ENCODE measurements at regions not wholly inside any gene's neighbourhood (a gene's known extent, or its start where the extent isn't known, plus 50 kb on each side); places are given as distances from the start of the nearest gene placed in this dataset.

DNA sequence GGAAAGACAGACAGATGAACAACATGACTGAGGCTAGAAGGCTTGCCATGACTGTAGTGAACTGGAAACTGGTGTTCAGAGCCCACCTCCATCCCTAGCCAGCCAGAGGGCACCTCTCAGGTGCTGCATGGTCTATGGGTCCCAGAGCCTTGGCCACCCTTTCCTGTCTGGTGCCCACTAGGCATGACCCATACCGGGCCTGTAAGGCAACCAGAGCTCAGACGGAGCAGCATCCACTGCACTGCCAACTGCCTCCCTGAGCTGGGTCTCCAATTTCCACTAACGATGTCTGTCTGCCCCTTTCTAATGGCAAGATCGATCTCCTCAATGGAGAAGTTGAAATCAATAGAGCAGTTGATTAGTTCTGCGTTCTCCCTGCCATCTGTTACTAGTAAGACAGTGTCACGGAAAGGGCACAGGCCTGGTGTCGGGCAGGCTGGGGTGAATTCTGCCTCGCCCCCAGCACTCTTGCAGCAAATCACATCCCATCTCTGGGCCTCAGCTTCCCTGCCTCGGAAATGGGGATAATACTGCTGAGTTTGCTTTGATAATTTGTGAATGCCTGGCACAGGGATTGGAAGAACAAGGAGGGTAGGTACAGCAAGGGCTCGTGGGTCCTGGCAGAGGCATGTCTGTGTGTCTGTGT, 172.3 kb upstream of the MVB12B start:
- TF ChIP-seq SIN3A (IDR thresholded peaks at IDR 0.05; ENCODE audit: borderline replicate concordance, insufficient read depth, low read length) (no peak), TAF1 (IDR thresholded peaks at IDR 0.05; ENCODE audit: borderline replicate concordance, insufficient read depth, low read length) (no peak), FOXP2 (optimal IDR thresholded peaks at IDR 0.05; ENCODE audit: borderline replicate concordance, extremely low read depth, extremely low read length, insufficient read depth) (no peak), POLR2AphosphoS5 (IDR thresholded peaks at IDR 0.05; ENCODE audit: low read depth, low read length) (no peak)
- TF ChIP-seq, protein P1, sequence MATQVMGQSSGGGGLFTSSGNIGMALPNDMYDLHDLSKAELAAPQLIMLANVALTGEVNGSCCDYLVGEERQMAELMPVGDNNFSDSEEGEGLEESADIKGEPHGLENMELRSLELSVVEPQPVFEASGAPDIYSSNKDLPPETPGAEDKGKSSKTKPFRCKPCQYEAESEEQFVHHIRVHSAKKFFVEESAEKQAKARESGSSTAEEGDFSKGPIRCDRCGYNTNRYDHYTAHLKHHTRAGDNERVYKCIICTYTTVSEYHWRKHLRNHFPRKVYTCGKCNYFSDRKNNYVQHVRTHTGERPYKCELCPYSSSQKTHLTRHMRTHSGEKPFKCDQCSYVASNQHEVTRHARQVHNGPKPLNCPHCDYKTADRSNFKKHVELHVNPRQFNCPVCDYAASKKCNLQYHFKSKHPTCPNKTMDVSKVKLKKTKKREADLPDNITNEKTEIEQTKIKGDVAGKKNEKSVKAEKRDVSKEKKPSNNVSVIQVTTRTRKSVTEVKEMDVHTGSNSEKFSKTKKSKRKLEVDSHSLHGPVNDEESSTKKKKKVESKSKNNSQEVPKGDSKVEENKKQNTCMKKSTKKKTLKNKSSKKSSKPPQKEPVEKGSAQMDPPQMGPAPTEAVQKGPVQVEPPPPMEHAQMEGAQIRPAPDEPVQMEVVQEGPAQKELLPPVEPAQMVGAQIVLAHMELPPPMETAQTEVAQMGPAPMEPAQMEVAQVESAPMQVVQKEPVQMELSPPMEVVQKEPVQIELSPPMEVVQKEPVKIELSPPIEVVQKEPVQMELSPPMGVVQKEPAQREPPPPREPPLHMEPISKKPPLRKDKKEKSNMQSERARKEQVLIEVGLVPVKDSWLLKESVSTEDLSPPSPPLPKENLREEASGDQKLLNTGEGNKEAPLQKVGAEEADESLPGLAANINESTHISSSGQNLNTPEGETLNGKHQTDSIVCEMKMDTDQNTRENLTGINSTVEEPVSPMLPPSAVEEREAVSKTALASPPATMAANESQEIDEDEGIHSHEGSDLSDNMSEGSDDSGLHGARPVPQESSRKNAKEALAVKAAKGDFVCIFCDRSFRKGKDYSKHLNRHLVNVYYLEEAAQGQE (IDR thresholded peaks at IDR 0.05; ENCODE audit: insufficient read depth in 1 of 2, low read depth in 2 of 2, low read length in 2 of 2) = no peak

DNA sequence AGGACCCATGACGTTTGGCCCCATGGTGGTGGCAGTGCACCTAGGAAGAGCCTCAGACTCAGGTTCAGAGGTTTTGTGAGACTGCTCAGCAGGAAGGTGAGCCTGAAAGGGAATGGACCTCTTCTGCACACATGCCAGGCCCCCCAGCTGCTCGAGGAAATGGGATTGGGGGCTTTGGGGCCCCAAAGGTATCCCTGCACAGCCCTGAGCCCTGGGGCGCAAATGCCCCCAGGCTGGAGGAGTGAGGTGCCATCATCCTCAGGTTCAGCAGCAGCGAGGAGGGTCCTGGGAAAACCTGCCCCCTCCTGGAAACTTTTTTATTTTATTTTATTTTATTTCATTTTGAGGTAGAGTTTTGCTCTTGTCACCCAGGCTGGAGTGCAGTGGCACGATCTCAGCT, 171.8 kb upstream of the MVB12B start:
- TF ChIP-seq TAF1 (IDR thresholded peaks at IDR 0.05; ENCODE audit: borderline replicate concordance, insufficient read depth, low read length) = no peak
- TF ChIP-seq POLR2AphosphoS5 (IDR thresholded peaks at IDR 0.05; ENCODE audit: low read depth, low read length) = no peak

DNA sequence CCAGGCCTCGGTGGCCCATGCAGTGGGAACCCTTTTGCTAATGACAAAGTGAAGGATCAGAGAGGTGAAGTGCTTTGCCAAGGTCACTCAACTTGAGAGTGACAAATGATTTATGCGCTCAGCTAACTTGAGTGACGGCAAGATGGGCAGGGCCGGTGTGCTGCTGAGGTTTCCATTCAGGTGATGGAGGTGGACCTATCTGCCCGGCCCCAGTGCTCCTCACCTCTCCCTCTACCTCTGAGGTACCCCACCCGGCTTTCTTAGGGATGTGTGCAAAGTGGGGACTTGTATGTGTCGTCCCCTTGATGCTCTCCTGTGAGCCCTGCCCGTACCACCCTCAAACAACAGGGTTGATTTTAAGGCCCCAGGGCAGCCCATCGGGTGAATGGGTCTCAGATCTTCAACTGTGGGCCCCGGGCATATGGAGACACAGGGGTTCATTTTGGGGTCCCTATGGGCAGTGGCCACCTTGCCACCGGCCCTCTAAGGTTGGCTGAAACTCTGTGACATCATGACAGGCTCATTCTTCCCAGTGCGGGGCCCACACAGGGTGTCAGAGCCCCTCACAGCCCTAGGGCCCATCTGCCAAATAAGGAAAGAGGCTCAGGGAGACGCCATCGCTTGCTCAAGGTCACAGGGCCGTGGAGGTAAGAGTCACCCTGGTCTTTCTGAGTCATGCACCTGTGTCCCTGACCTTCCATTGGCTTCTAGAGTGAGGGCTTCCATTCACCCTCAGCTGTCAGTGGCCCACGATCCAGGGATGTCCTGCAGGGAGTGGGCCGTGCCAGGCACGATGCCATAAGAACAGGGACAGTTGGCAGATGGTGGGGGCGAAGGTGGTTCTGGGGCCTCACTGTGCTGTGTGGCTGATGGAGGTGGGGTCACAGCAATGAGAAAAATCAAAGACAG, 170.6 kb upstream of the MVB12B start:
- TF ChIP-seq TAF1 (IDR thresholded peaks at IDR 0.05; ENCODE audit: borderline replicate concordance, insufficient read depth, low read length) (no peak), FOXP2 (optimal IDR thresholded peaks at IDR 0.05; ENCODE audit: borderline replicate concordance, extremely low read depth, extremely low read length, insufficient read depth) (no peak), POLR2AphosphoS5 (IDR thresholded peaks at IDR 0.05; ENCODE audit: low read depth, low read length) (no peak), SIN3A (IDR thresholded peaks at IDR 0.05; ENCODE audit: borderline replicate concordance, insufficient read depth, low read length) (no peak)
- TF ChIP-seq, protein P1 (IDR thresholded peaks at IDR 0.05; ENCODE audit: insufficient read depth in 1 of 2, low read depth in 2 of 2, low read length in 2 of 2) = no peak

DNA sequence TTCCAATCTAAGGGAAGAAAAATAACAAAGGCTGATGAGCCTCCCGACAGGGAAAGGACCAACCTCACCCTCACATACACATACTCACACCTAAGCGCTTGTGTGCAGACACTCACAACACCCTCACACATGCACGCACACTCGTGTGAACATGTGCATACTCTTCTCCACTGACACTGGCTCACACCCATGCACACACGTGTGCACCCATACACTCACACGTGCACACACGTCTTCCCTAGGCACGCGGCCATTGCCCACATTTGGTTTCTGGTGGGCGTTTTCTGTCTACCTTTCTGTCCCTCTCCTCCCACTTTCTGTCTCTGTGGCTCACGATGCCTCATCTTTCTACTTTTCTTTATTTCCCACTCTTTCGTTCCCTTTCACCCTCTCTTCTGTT, 169.7 kb upstream of the MVB12B start:
- TF ChIP-seq TAF1 (IDR thresholded peaks at IDR 0.05; ENCODE audit: borderline replicate concordance, insufficient read depth, low read length) (no peak), SIN3A (IDR thresholded peaks at IDR 0.05; ENCODE audit: borderline replicate concordance, insufficient read depth, low read length) (no peak), POLR2AphosphoS5 (IDR thresholded peaks at IDR 0.05; ENCODE audit: low read depth, low read length) (no peak), FOXP2 (optimal IDR thresholded peaks at IDR 0.05; ENCODE audit: borderline replicate concordance, extremely low read depth, extremely low read length, insufficient read depth) (no peak)
- TF ChIP-seq, protein P1 (IDR thresholded peaks at IDR 0.05; ENCODE audit: insufficient read depth in 1 of 2, low read depth in 2 of 2, low read length in 2 of 2) = no peak

DNA sequence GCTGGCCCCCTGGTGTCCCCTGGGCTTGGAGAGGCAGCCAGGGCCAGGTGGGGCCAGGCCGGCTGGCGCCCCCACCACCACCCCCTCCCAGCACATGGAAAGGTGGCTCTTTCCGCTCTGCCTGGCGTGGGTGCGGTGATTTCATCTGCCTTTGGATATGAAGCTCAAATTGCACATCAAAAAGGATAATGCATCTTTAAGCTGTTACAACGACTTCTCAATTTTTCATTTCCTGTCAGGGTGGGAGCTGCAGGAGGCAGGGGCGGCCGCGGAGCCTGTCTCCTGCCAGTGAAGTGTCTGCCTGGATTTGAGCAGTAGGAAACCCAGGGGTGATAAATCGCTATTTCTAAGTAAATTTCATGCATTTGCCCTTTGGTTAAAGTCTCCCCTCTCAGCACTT, 169.2 kb upstream of the MVB12B start:
- TF ChIP-seq FOXP2 (optimal IDR thresholded peaks at IDR 0.05; ENCODE audit: borderline replicate concordance, extremely low read depth, extremely low read length, insufficient read depth) (no peak), TAF1 (IDR thresholded peaks at IDR 0.05; ENCODE audit: borderline replicate concordance, insufficient read depth, low read length) (no peak), SIN3A (IDR thresholded peaks at IDR 0.05; ENCODE audit: borderline replicate concordance, insufficient read depth, low read length) (no peak), POLR2AphosphoS5 (IDR thresholded peaks at IDR 0.05; ENCODE audit: low read depth, low read length) (no peak)
- TF ChIP-seq, protein P1 (IDR thresholded peaks at IDR 0.05; ENCODE audit: insufficient read depth in 1 of 2, low read depth in 2 of 2, low read length in 2 of 2) = no peak

Measured in PFSK-1 (cell line).